ENCODE measurements at regions not wholly inside any gene's neighbourhood (a gene's known extent, or its start where the extent isn't known, plus 50 kb on each side); places are given as distances from the start of the nearest gene placed in this dataset.

GRCh38 chr9:84139296-84140070, 158.9 kb downstream of the RMI1 start:
- TF ChIP-seq POLR2AphosphoS5 (IDR thresholded peaks at IDR 0.05) (peak in 1 of 3 donors; percentile 34), POLR2A (IDR thresholded peaks at IDR 0.05) (no peak), CTCF (IDR thresholded peaks at IDR 0.05) (no peak), EP300 (IDR thresholded peaks at IDR 0.05; ENCODE audit: low read depth) (no peak)
